ENCODE measurements at regions not wholly inside any gene's neighbourhood (a gene's known extent, or its start where the extent isn't known, plus 50 kb on each side); places are given as distances from the start of the nearest gene placed in this dataset.

DNA sequence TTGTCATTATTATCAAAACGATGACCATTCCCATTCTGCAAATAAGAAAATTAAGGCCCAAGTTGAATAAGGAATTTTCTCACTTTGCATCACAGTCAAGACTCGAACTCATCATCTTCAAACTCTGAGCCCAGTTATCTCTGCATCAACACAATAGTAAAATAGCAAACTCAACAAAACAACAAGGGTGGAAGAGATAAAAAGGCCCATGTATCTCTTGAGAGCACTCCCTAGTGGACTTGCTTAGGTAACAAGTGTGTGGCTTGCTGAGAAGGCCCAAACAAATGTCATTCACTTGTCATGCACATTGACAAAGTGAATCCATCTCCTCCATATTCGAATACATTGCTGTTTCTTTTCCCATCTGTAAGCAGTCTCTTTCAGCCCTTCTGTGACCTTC, 412.0 kb upstream of the MAF start:
- H2AFZ ChIP-seq (ENCODE audit: low read depth, low read length) = no peak overlapping the region
- H3K79me2 ChIP-seq (ENCODE audit: control insufficient read depth, insufficient read depth, low read length) = no peaks in the 10 kb centered on the region
- H3K4me1 ChIP-seq (ENCODE audit: control insufficient read depth, extremely low read depth, insufficient read depth, low read length) = no peaks in the 10 kb centered on the region
- H3K4me2 ChIP-seq (ENCODE audit: insufficient read depth, low read length) = no peak overlapping the region
- no peak for DNase-seq (ENCODE audit: low read depth, low spot score)
- H4K20me1 ChIP-seq (replicated peaks; ENCODE audit: control insufficient read depth, extremely low read depth, insufficient read depth, low read length) = no peaks in the 10 kb centered on the region
- ChIA-PET CTCF (no interaction called here), POLR2A (no interaction called here)
- no peaks in the 10 kb centered on the region for H3K9me3 ChIP-seq (replicated peaks; ENCODE audit: control insufficient read depth, insufficient read depth, low read length)
- H3K27me3 ChIP-seq (ENCODE audit: control insufficient read depth in 2 of 2, insufficient read depth in 2 of 2, low read length in 2 of 2) = no peaks in the 10 kb centered on the region
- no peak overlapping the region for H3K9ac ChIP-seq (replicated peaks; ENCODE audit: extremely low read depth, insufficient read depth, low read length)
- H3K27ac ChIP-seq (ENCODE audit: insufficient read depth, low read depth, low read length) = no peak overlapping the region
- no peak overlapping the region for H3K4me3 ChIP-seq (replicated peaks in 1 of 3; ENCODE audit: insufficient read depth in 1 of 3, low read depth in 1 of 3, low read length in 3 of 3)
- dilution Hi-C loops (cut with MboI; ENCODE audit: extremely low pct_ligation_motif_present, low sequenced_read_pairs) = no loop called here
- intact Hi-C loops (cut with micrococcal nuclease) = no loop called here
- FAIRE-seq = no peak
- no peaks in the 10 kb centered on the region for H3K9me1 ChIP-seq (replicated peaks; ENCODE audit: control insufficient read depth, extremely low read depth, insufficient read depth, low read length)
- BruUV-seq (replicated peaks) = no TSS peak
- H3K36me3 ChIP-seq (ENCODE audit: control insufficient read depth in 2 of 2, extremely low read depth in 1 of 2, insufficient read depth in 2 of 2, low read length in 2 of 2) = no peaks in the 10 kb centered on the region
- TF ChIP-seq FOS (IDR thresholded peaks at IDR 0.05; ENCODE audit: borderline replicate concordance, insufficient read depth, low read length) (no peak), POLR2A (IDR thresholded peaks at IDR 0.05; ENCODE audit: low read depth, low read length) (no peak)

DNA sequence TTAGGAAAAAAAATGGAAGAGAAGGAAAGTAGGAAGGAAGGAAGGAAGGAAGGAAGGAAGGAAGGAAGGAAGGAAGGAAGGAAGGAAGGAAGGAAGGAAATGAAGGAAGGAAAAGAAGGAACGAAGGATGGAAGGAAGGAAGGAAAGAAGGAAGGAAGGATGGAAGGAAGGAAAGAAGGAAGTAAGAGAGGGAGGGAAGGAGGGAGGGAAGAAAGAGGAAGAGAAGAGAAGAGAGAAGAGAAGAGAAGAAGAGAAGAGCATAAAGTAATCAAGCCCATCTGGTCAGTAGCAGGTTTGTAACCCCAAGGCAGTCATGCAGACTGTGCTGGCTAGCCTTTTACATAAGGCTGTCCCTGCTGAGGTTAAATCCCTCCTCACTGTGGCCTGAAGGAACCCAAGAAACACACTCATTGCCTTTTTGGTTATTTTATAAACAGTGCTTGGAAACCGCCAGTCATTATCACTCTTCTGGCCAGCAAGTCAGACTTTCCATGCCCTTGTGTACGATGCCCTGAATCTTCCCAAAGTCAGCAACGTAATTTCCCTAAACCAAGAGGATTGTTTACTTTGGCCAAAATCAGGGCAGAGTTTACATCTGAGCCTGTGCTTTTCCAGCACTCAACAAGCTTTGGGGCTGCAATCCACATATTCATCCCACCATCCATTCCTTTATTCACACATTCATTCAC, 409.6 kb upstream of the MAF start:
- H3K9me1 ChIP-seq (replicated peaks; ENCODE audit: control insufficient read depth, extremely low read depth, insufficient read depth, low read length) = no peaks in the 10 kb centered on the region
- H2AFZ ChIP-seq (ENCODE audit: low read depth, low read length) = no peak overlapping the region
- BruUV-seq (replicated peaks) = no TSS peak
- no peak for DNase-seq (ENCODE audit: low read depth, low spot score)
- CTCF ChIA-PET = no interaction called here
- dilution Hi-C loops (cut with MboI; ENCODE audit: extremely low pct_ligation_motif_present, low sequenced_read_pairs) = no loop called here
- H4K20me1 ChIP-seq (replicated peaks; ENCODE audit: control insufficient read depth, extremely low read depth, insufficient read depth, low read length) = no peaks in the 10 kb centered on the region
- H3K4me2 ChIP-seq (ENCODE audit: insufficient read depth, low read length) = no peak overlapping the region
- no peaks in the 10 kb centered on the region for H3K79me2 ChIP-seq (ENCODE audit: control insufficient read depth, insufficient read depth, low read length)
- H3K9ac ChIP-seq (replicated peaks; ENCODE audit: extremely low read depth, insufficient read depth, low read length) = no peak overlapping the region
- no peaks in the 10 kb centered on the region for H3K9me3 ChIP-seq (replicated peaks; ENCODE audit: control insufficient read depth, insufficient read depth, low read length)
- intact Hi-C loops (cut with micrococcal nuclease) = no loop called here
- POLR2A ChIA-PET = no interaction called here
- no peak overlapping the region for H3K27ac ChIP-seq (ENCODE audit: insufficient read depth, low read depth, low read length)
- no peaks in the 10 kb centered on the region for H3K27me3 ChIP-seq (ENCODE audit: control insufficient read depth in 2 of 2, insufficient read depth in 2 of 2, low read length in 2 of 2)
- no peak overlapping the region for H3K4me3 ChIP-seq (replicated peaks in 1 of 3; ENCODE audit: insufficient read depth in 1 of 3, low read depth in 1 of 3, low read length in 3 of 3)
- H3K4me1 ChIP-seq (ENCODE audit: control insufficient read depth, extremely low read depth, insufficient read depth, low read length) = no peaks in the 10 kb centered on the region
- FAIRE-seq = no peak
- no peaks in the 10 kb centered on the region for H3K36me3 ChIP-seq (ENCODE audit: control insufficient read depth in 2 of 2, extremely low read depth in 1 of 2, insufficient read depth in 2 of 2, low read length in 2 of 2)
- no peak for TF ChIP-seq EZH2 (IDR thresholded peaks at IDR 0.05; ENCODE audit: borderline replicate concordance, low read depth, low read length, severe bottlenecking)

All from endothelial cell of umbilical vein (primary cell).